ENCODE measurements at regions not wholly inside any gene's neighbourhood (a gene's known extent, or its start where the extent isn't known, plus 50 kb on each side); places are given as distances from the start of the nearest gene placed in this dataset.

- TF ChIP-seq, protein P1, sequence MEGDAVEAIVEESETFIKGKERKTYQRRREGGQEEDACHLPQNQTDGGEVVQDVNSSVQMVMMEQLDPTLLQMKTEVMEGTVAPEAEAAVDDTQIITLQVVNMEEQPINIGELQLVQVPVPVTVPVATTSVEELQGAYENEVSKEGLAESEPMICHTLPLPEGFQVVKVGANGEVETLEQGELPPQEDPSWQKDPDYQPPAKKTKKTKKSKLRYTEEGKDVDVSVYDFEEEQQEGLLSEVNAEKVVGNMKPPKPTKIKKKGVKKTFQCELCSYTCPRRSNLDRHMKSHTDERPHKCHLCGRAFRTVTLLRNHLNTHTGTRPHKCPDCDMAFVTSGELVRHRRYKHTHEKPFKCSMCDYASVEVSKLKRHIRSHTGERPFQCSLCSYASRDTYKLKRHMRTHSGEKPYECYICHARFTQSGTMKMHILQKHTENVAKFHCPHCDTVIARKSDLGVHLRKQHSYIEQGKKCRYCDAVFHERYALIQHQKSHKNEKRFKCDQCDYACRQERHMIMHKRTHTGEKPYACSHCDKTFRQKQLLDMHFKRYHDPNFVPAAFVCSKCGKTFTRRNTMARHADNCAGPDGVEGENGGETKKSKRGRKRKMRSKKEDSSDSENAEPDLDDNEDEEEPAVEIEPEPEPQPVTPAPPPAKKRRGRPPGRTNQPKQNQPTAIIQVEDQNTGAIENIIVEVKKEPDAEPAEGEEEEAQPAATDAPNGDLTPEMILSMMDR (IDR thresholded peaks at IDR 0.05): no peak
- no peak for TF ChIP-seq POLR2A (IDR thresholded peaks at IDR 0.05)
These were observed 296.3 kb upstream of the TMCO5A start for GRCh38 chr15:37638116-37638515.
